GM18517 (cell line): ENCODE measurements at regions not wholly inside any gene's neighbourhood (a gene's known extent, or its start where the extent isn't known, plus 50 kb on each side); places are given as distances from the start of the nearest gene placed in this dataset.
"Not testable (repeated sequence)": the region's sequence is repeated elsewhere in the genome, so short reads cannot be mapped to it uniquely, and the experiment has no call there.

Source experiments
- ATAC-seq: cut with Tn5 transposase; IDR thresholded peaks from one replicate; pipeline ENCODE4 v1.9.1; 2021; ENCODE audit warnings: mild to moderate bottlenecking, moderate library complexity; ENCODE audit not compliant: unreplicated experiment

- ATAC-seq: no peak
Observed at GRCh38 chr7:55261386-55261770, 103.8 kb upstream of the LANCL2 start.

GRCh38 chr7:55265328-55265727 lies 99.8 kb upstream of the LANCL2 start:
- ATAC-seq: not testable (repeated sequence)

GRCh38 chr7:55265836-55266642 lies 99.1 kb upstream of the LANCL2 start:
- ATAC-seq: no peak

- ATAC-seq: no peak
Observed at GRCh38 chr7:55271069-55271626, 94.0 kb upstream of the LANCL2 start.

GRCh38 chr7:55271661-55272060 lies 93.5 kb upstream of the LANCL2 start:
- ATAC-seq: no peak

GRCh38 chr7:55272328-55272727 lies 92.8 kb upstream of the LANCL2 start:
- no peak for ATAC-seq

GRCh38 chr7:55273186-55273980 lies 91.8 kb upstream of the LANCL2 start:
- no peak for ATAC-seq

GRCh38 chr7:55274156-55274555 lies 91.0 kb upstream of the LANCL2 start:
- no peak for ATAC-seq

GRCh38 chr7:55275291-55276200 lies 89.6 kb upstream of the LANCL2 start:
- ATAC-seq: no peak

GRCh38 chr7:55276572-55277295 lies 88.4 kb upstream of the LANCL2 start:
- ATAC-seq: no peak

GRCh38 chr7:55277916-55278315 lies 87.2 kb upstream of the LANCL2 start:
- no peak for ATAC-seq

- ATAC-seq: no peak
Observed at GRCh38 chr7:55278321-55278720, 86.8 kb upstream of the LANCL2 start.

- no peak for ATAC-seq
Observed at GRCh38 chr7:55279080-55279845, 85.9 kb upstream of the LANCL2 start.

GRCh38 chr7:55280031-55280454 lies 85.1 kb upstream of the LANCL2 start:
- ATAC-seq: peak; percentile 76

- ATAC-seq: no peak
Observed at GRCh38 chr7:55285665-55286064, 79.5 kb upstream of the LANCL2 start.

GRCh38 chr7:55286666-55287065 lies 78.5 kb upstream of the LANCL2 start:
- ATAC-seq: no peak

GRCh38 chr7:55288070-55288824 lies 76.9 kb upstream of the LANCL2 start:
- no peak for ATAC-seq

- ATAC-seq: no peak
Observed at GRCh38 chr7:55296070-55296469, 69.1 kb upstream of the LANCL2 start.
